HCT116 (cell line): ENCODE measurements at regions not wholly inside any gene's neighbourhood (a gene's known extent, or its start where the extent isn't known, plus 50 kb on each side); places are given as distances from the start of the nearest gene placed in this dataset.

ENCODE experiments used
- ATAC-seq: fragments of 200-7000 bp; cut with Tn5 transposase; 2 replicates; pipeline ENCODE4 v1.9.1; 2020; ENCODE audit warnings: mild to moderate bottlenecking, moderate library complexity
- BruUV-seq: library from RNA; stranded (reverse); fragments of 400-500 nt; replicated peaks from 2 replicates; lab custom pipeline; 2021; lab: Mats Ljungman, UMichigan
- CTCF ChIA-PET: fragments of 300-600 bp; sonication (Branson Sonifier 250); formaldehyde crosslinking; loops from one replicate; lab custom pipeline; 2021; ENCODE audit warnings: antibody characterized with exemption; lab: Charles Lee
- POLR2A ChIA-PET: fragments of 300-600, 350-600 bp; sonication (Branson Sonifier 250); formaldehyde crosslinking; loops from one replicate; lab custom pipeline; 2021; ENCODE audit warnings: antibody characterized with exemption; lab: Charles Lee
- RAD21 ChIA-PET, 2 experiments: fragments of 300-600 bp; sonication (Branson Sonifier 250); formaldehyde crosslinking; loops; one replicate each; lab custom pipeline; 2023; ENCODE audit warnings: low total read pairs in 2 of 2; ENCODE audit not compliant: uncharacterized antibody in 2 of 2, unreplicated experiment in 2 of 2, low non-redundant PET in 1 of 2; lab: Charles Lee
- DNase-seq: peaks from one replicate; pipeline ENCODE4 v3.0.0-alpha.2; 2010; ENCODE audit warnings: low read depth, low spot score
- H2AFZ ChIP-seq: fragments of 200-600 bp; shearing (Covaris generic), sonication (generic); 2 replicates; pipeline ENCODE4 v1.6.1; 2017; ENCODE audit warnings: low read depth, mixed run types, mixed read lengths, antibody characterized with exemption, low read length; ENCODE audit not compliant: poor library complexity, severe bottlenecking
- H3K27ac ChIP-seq: 2 replicates; pipeline ENCODE4 v1.5.1; 2012; ENCODE audit warnings: low read depth, low read length
- H3K27me3 ChIP-seq: fragments of 200-600 bp; sonication (generic); 2 replicates; pipeline ENCODE4 v1.6.1; 2016; ENCODE audit warnings: mixed run types, low read length, mixed read lengths; ENCODE audit not compliant: insufficient read depth
- H3K36me3 ChIP-seq, 2 experiments: fragments of 200-500 bp in 1 of 2; fragments of 200-600 bp in 1 of 2; sonication (Bioruptor generic) in 1 of 2; sonication (generic) in 1 of 2; 2 replicates each; pipeline versions ENCODE4 v1.5.1 to v1.6.1; 2014 to 2016; ENCODE audit warnings: low read length in 2 of 2, inconsistent platforms in 1 of 2, mixed read lengths in 1 of 2, mixed run types in 1 of 2; ENCODE audit not compliant: insufficient read depth in 2 of 2, control insufficient read depth in 1 of 2
- H3K4me1 ChIP-seq, 2 experiments: fragments of 200-600 bp in 1 of 2; sonication (generic) in 1 of 2; 2 replicates each; pipeline versions ENCODE4 v1.5.1 to v1.6.1; 2012 to 2017; ENCODE audit warnings: low read length in 2 of 2, inconsistent platforms in 1 of 2, mild to moderate bottlenecking in 1 of 2, mixed read lengths in 1 of 2, mixed run types in 1 of 2, moderate library complexity in 1 of 2; ENCODE audit not compliant: insufficient read depth in 2 of 2, control insufficient read depth in 1 of 2
- H3K4me2 ChIP-seq: fragments of 200-600 bp; sonication (generic); 2 replicates; pipeline ENCODE4 v1.6.1; 2017; ENCODE audit warnings: mixed run types, low read length, mixed read lengths
- H3K4me3 ChIP-seq, 2 experiments: fragments of 200-600 bp in 1 of 2; sonication (generic) in 1 of 2; replicated peaks in 1 of 2; 2 replicates each; pipeline ENCODE4 v1.5.1; 2011 to 2016; ENCODE audit warnings: low read length in 2 of 2, control low read depth in 1 of 2, low read depth in 1 of 2, mild to moderate bottlenecking in 1 of 2, mixed read lengths in 1 of 2, mixed run types in 1 of 2
- H3K79me2 ChIP-seq: fragments of 200-600 bp; sonication (generic); 2 replicates; pipeline ENCODE4 v1.6.1; 2017; ENCODE audit warnings: mild to moderate bottlenecking, mixed run types, low read length, moderate library complexity, mixed read lengths; ENCODE audit not compliant: insufficient read depth
- H3K9ac ChIP-seq: fragments of 200-600 bp; sonication (generic); 2 replicates; pipeline ENCODE4 v1.6.1; 2016; ENCODE audit warnings: low read length, mixed read lengths
- H3K9me2 ChIP-seq: fragments of 200-600 bp; sonication (generic), shearing (Covaris generic); 2 replicates; pipeline ENCODE4 v1.6.1; 2017; ENCODE audit warnings: mixed run types, mild to moderate bottlenecking, moderate library complexity; ENCODE audit not compliant: insufficient read depth
- H3K9me3 ChIP-seq, 2 experiments: fragments of 200-500 bp in 1 of 2; fragments of 200-600 bp in 1 of 2; sonication (Bioruptor generic) in 1 of 2; sonication (generic) in 1 of 2; 2 replicates each; pipeline ENCODE4 v1.6.1; 2014 to 2017; ENCODE audit warnings: low read length in 2 of 2, mixed read lengths in 2 of 2, inconsistent platforms in 1 of 2, low read depth in 1 of 2, mild to moderate bottlenecking in 1 of 2, mixed run types in 1 of 2, moderate library complexity in 1 of 2; ENCODE audit not compliant: control insufficient read depth in 1 of 2, insufficient read depth in 1 of 2
- H4K20me1 ChIP-seq: fragments of 200-600 bp; sonication (generic), shearing (Covaris generic); 2 replicates; pipeline ENCODE4 v1.6.1; 2017; ENCODE audit warnings: mixed run types, mild to moderate bottlenecking, moderate library complexity; ENCODE audit not compliant: insufficient read depth
- EGR1 ChIP-seq: IDR thresholded peaks from 2 replicates; pipeline ENCODE4 v1.6.1; 2012; ENCODE audit warnings: low read depth
- EZH2 ChIP-seq: fragments of 200-600 bp; sonication (generic); IDR thresholded peaks from 2 replicates; pipeline ENCODE4 v1.6.1; 2017; ENCODE audit warnings: antibody characterized with exemption, mixed run types
- FOSL1 ChIP-seq: IDR thresholded peaks from 2 replicates; pipeline ENCODE4 v1.6.1; 2012; ENCODE audit warnings: low read depth
- POLR2AphosphoS5 ChIP-seq: IDR thresholded peaks from 2 replicates; pipeline ENCODE4 v1.6.1; 2011; ENCODE audit warnings: mild to moderate bottlenecking, low read depth, low read length, moderate library complexity
- REST ChIP-seq: IDR thresholded peaks from 2 replicates; pipeline ENCODE4 v1.6.1; 2012; ENCODE audit warnings: low read depth
- SIN3A ChIP-seq: IDR thresholded peaks from 2 replicates; pipeline ENCODE4 v1.6.1; 2012; ENCODE audit warnings: low read depth
- TCF7L2 ChIP-seq: IDR thresholded peaks from 2 replicates; pipeline ENCODE4 v1.7.0; 2011; ENCODE audit warnings: borderline replicate concordance, inconsistent platforms; ENCODE audit not compliant: insufficient read depth, insufficient read length; ENCODE audit errors: extremely low read depth
- YY1 ChIP-seq: IDR thresholded peaks from 2 replicates; pipeline ENCODE4 v1.6.1; 2011; ENCODE audit warnings: low read length, low read depth, moderate library complexity, mild to moderate bottlenecking; ENCODE audit not compliant: insufficient replicate concordance; ENCODE audit errors: extremely low read depth
- intact Hi-C: fragments of 100-400 bp; cut with micrococcal nuclease; formaldehyde crosslinking; loops from 2 replicates; pipeline ENCODE4 v1.10.0; 2022

GRCh38 chr16:64428463-64429113 is 693.3 kb downstream of the CDH11 start:
- no TSS peak for BruUV-seq
- POLR2A ChIA-PET, result no interaction called here
- H2AFZ ChIP-seq, result no peak overlapping the region
- H3K9me2 ChIP-seq, result no peaks in the 10 kb centered on the region
- H3K9ac ChIP-seq, result no peak overlapping the region
- H3K4me3 ChIP-seq, result no peak overlapping the region
- no peak overlapping the region for H3K4me2 ChIP-seq
- no peaks in the 10 kb centered on the region for H3K27me3 ChIP-seq
- H3K27ac ChIP-seq, result no peak overlapping the region
- CTCF ChIA-PET, result no interaction called here
- H3K9me3 ChIP-seq, result peaks cover 5 to 9% of the 10 kb centered on the region in 2 experiments; a peak in 3 of 4 replicates
- intact Hi-C loops, result no loop called here
- no peaks in the 10 kb centered on the region for H4K20me1 ChIP-seq
- no peaks in the 10 kb centered on the region for H3K36me3 ChIP-seq
- no peaks in the 10 kb centered on the region for H3K4me1 ChIP-seq
- DNase-seq (no peak), ATAC-seq (no peak)
- no peaks in the 10 kb centered on the region for H3K79me2 ChIP-seq
- RAD21 ChIA-PET, result no interaction called here
- TF ChIP-seq POLR2AphosphoS5, result no peak
- no peak for TF ChIP-seq REST
- TF ChIP-seq YY1, result no peak
- no peak for TF ChIP-seq SIN3A
- TF ChIP-seq EGR1, result no peak
- no peak for TF ChIP-seq EZH2
- no peak for TF ChIP-seq TCF7L2
- TF ChIP-seq FOSL1, result no peak
- TF ChIP-seq, all 23 proteins: peak for 0
